B cell (primary cell): ENCODE measurements at regions not wholly inside any gene's neighbourhood (a gene's known extent, or its start where the extent isn't known, plus 50 kb on each side); places are given as distances from the start of the nearest gene placed in this dataset.

Source experiments
- ATAC-seq: fragments of 200-7000 bp; cut with Tn5 transposase; one replicate; pipeline ENCODE4 v1.10.0; 2021; ENCODE audit warnings: low read depth, mild to moderate bottlenecking, moderate number of reproducible peaks, moderate library complexity
- CTCF ChIA-PET: fragments of 350-600 bp; sonication (Branson Sonifier 250); formaldehyde crosslinking; loops from one replicate; lab custom pipeline; 2021; ENCODE audit warnings: antibody characterized with exemption, inconsistent platforms; lab: Charles Lee
- POLR2A ChIA-PET: fragments of 350-600 bp; sonication (Branson Sonifier 250); formaldehyde crosslinking; loops from one replicate; lab custom pipeline; 2021; ENCODE audit warnings: antibody characterized with exemption; lab: Charles Lee
- DNase-seq: peaks from one replicate; pipeline ENCODE4 v3.0.0; 2013
- H2AFZ ChIP-seq: 2 replicates; pipeline ENCODE4 v1.6.1; 2012; ENCODE audit warnings: mild to moderate bottlenecking, low read depth, low read length; ENCODE audit not compliant: insufficient read depth, poor library complexity, severe bottlenecking
- H3K27ac ChIP-seq, 2 donors: 1 replicate in 1 of 2; 2 replicates in 1 of 2; pipeline ENCODE4 v1.5.1; 2012 to 2013; ENCODE audit warnings: low read length in 2 of 2, mild to moderate bottlenecking in 2 of 2, moderate library complexity in 1 of 2
- H3K27me3 ChIP-seq, 4 experiments: fragments of 200-600 bp in 1 of 4; sonication (generic) in 1 of 4; replicated peaks in 1 of 4; 1 replicate in 2 of 4; 2 replicates in 2 of 4; pipeline versions ENCODE4 v1.6.1 to v1.7.0; 2013 to 2016; ENCODE audit warnings: low read length in 3 of 4, mild to moderate bottlenecking in 2 of 4, mixed read lengths in 1 of 4, moderate library complexity in 1 of 4; ENCODE audit not compliant: insufficient read depth in 4 of 4, control insufficient read depth in 3 of 4; ENCODE audit errors: control extremely low read depth in 1 of 4
- H3K36me3 ChIP-seq, 2 experiments: replicated peaks in 1 of 2; 1 replicate in 1 of 2; 2 replicates in 1 of 2; pipeline versions ENCODE4 v1.6.1 to v1.7.1; 2013; ENCODE audit warnings: low read length in 1 of 2; ENCODE audit not compliant: insufficient read depth in 2 of 2, control insufficient read depth in 1 of 2; ENCODE audit errors: control extremely low read depth in 1 of 2, extremely low read depth in 1 of 2
- H3K4me1 ChIP-seq, 2 donors: fragments of 200-600 bp in 1 of 2; sonication (generic) in 1 of 2; 1 replicate in 1 of 2; 2 replicates in 1 of 2; pipeline versions ENCODE4 v1.5.1 to v1.6.1; 2013 to 2017; ENCODE audit warnings: low read length in 2 of 2; ENCODE audit not compliant: control insufficient read depth in 2 of 2, insufficient read depth in 2 of 2
- H3K4me2 ChIP-seq: replicated peaks from 2 replicates; pipeline ENCODE3; 2012; ENCODE audit warnings: mild to moderate bottlenecking, low read depth, low read length; ENCODE audit not compliant: poor library complexity, severe bottlenecking
- H3K4me3 ChIP-seq, 5 experiments: fragments of 200-600 bp in 1 of 5; sonication (generic) in 1 of 5; 1 replicate in 3 of 5; 2 replicates in 2 of 5; pipeline versions ENCODE4 v1.5.1 to v1.7.0; 2011 to 2016; ENCODE audit warnings: low read length in 4 of 5, mild to moderate bottlenecking in 4 of 5, low read depth in 2 of 5, control low read depth in 1 of 5, moderate library complexity in 1 of 5; ENCODE audit not compliant: insufficient read depth in 1 of 5; ENCODE audit errors: control extremely low read depth in 1 of 5, extremely low read depth in 1 of 5
- H3K79me2 ChIP-seq: fragments of 200-600 bp; sonication (generic); one replicate; pipeline ENCODE4 v1.6.0; 2016; ENCODE audit warnings: low read length; ENCODE audit not compliant: control insufficient read depth, insufficient read depth
- H3K9ac ChIP-seq: fragments of 200-600 bp; sonication (generic); 2 replicates; pipeline ENCODE4 v1.6.1; 2017; ENCODE audit warnings: mild to moderate bottlenecking, low read length, moderate library complexity
- H3K9me3 ChIP-seq, 3 donors: one replicate each; pipeline versions ENCODE4 v1.6.1 to v1.7.1; 2013; ENCODE audit warnings: low read length in 2 of 3; ENCODE audit not compliant: control insufficient read depth in 2 of 3, insufficient read depth in 1 of 3; ENCODE audit errors: control extremely low read depth in 1 of 3
- H4K20me1 ChIP-seq: 2 replicates; pipeline ENCODE4 v1.6.0; 2012; ENCODE audit warnings: mild to moderate bottlenecking, low read length; ENCODE audit not compliant: insufficient read depth, control insufficient read depth, poor library complexity, severe bottlenecking
- H3K27ac Mint-ChIP-seq: one replicate; pipeline ENCODE4 v1.8.0; 2021; ENCODE audit warnings: mixed read lengths
- H3K27me3 Mint-ChIP-seq: one replicate; pipeline ENCODE4 v1.8.0; 2021; ENCODE audit warnings: mixed read lengths
- H3K4me1 Mint-ChIP-seq: one replicate; pipeline ENCODE4 v1.8.0; 2021; ENCODE audit warnings: mixed read lengths
- H3K4me3 Mint-ChIP-seq: one replicate; pipeline ENCODE4 v1.8.0; 2021; ENCODE audit warnings: mixed read lengths
- H3K9me3 Mint-ChIP-seq: one replicate; pipeline ENCODE4 v1.8.0; 2022; ENCODE audit warnings: mixed read lengths; ENCODE audit not compliant: insufficient read depth
- CTCF ChIP-seq: fragments of 200-600 bp; IDR thresholded peaks from one replicate; pipeline ENCODE4 v1.8.0; 2022; ENCODE audit warnings: antibody characterized with exemption, mild to moderate bottlenecking
- EZH2 ChIP-seq: IDR thresholded peaks from 2 replicates; pipeline ENCODE4 v1.6.1; 2012; ENCODE audit warnings: borderline replicate concordance, low read depth, mild to moderate bottlenecking, moderate library complexity, low read length; ENCODE audit not compliant: insufficient read depth, poor library complexity, severe bottlenecking
- WGBS: methylation state at CpG from one replicate; pipeline ENCODE4 v1.1.5; 2013; ENCODE audit warnings: missing lambda C conversion rate; ENCODE audit not compliant: insufficient coverage; 5-methylcytosine and 5-hydroxymethylcytosine counted together
- intact Hi-C: fragments of 100-400 bp; cut with micrococcal nuclease; formaldehyde crosslinking; loops from one replicate; pipeline ENCODE4 v1.10.0; 2022

- no CpG with 5 or more reads among the region's 3 CpGs for WGBS
- Mint-ChIP-seq H3K9me3 (no peaks in the 10 kb centered on the region), H3K27me3 (no peaks in the 10 kb centered on the region), H3K4me1 (no peaks in the 10 kb centered on the region), H3K4me3 (no peak overlapping the region), H3K27ac (no peak overlapping the region)
- no peak for DNase-seq
- Histone ChIP-seq H3K79me2 (no peaks in the 10 kb centered on the region), H3K4me3 (no peak overlapping the region), H3K4me2 (no peak overlapping the region), H4K20me1 (no peaks in the 10 kb centered on the region), H3K27ac (no peak overlapping the region), H3K27me3 (no peaks in the 10 kb centered on the region), H3K4me1 (no peaks in the 10 kb centered on the region), H3K9ac (no peak overlapping the region), H3K9me3 (no peaks in the 10 kb centered on the region), H3K36me3 (no peaks in the 10 kb centered on the region), H2AFZ (no peak overlapping the region)
- ATAC-seq, result no peak
- no peak for TF ChIP-seq EZH2
- TF ChIP-seq CTCF, result no peak
- ChIA-PET POLR2A (no interaction called here), CTCF (no interaction called here)
- intact Hi-C loops, result no loop called here
These were observed 76.7 kb downstream of the FRMPD3 start for GRCh38 chrX:107526141-107526540.

- Mint-ChIP-seq H3K27ac (no peak overlapping the region), H3K4me1 (no peaks in the 10 kb centered on the region), H3K9me3 (no peaks in the 10 kb centered on the region), H3K4me3 (no peak overlapping the region), H3K27me3 (no peaks in the 10 kb centered on the region)
- Histone ChIP-seq H3K4me2 (no peak overlapping the region), H4K20me1 (no peaks in the 10 kb centered on the region), H3K36me3 (no peaks in the 10 kb centered on the region), H3K27me3 (no peaks in the 10 kb centered on the region), H3K4me1 (no peaks in the 10 kb centered on the region), H3K9ac (no peak overlapping the region), H3K9me3 (no peaks in the 10 kb centered on the region), H2AFZ (no peak overlapping the region), H3K79me2 (no peaks in the 10 kb centered on the region), H3K27ac (no peak overlapping the region), H3K4me3 (no peak overlapping the region)
- no peak for TF ChIP-seq CTCF
- no peak for TF ChIP-seq EZH2
- intact Hi-C loops, result no loop called here
- DNase-seq (no peak), ATAC-seq (no peak)
- ChIA-PET POLR2A (no interaction called here), CTCF (interaction anchor here (0.7 kb wide), 1 partner anchor 631 kb away, joined by 4 read pairs; no protein-coding TSS in a partner anchor)
- WGBS, result 83% methylated on average over 1 of the region's 4 CpGs
These were observed 80.7 kb downstream of the FRMPD3 start for GRCh38 chrX:107530141-107530540.
